IMR-90 (cell line): ENCODE measurements at regions not wholly inside any gene's neighbourhood (a gene's known extent, or its start where the extent isn't known, plus 50 kb on each side); places are given as distances from the start of the nearest gene placed in this dataset.

Experiments used
- ATAC-seq: fragments of 200-7000 bp; cut with Tn5 transposase; 2 replicates; pipeline ENCODE4 v1.9.1; 2020; ENCODE audit warnings: low read depth, mild to moderate bottlenecking, moderate library complexity
- BruUV-seq: library from RNA; stranded (reverse); fragments of 400-500 nt; replicated peaks from 2 replicates; lab custom pipeline; 2021; lab: Mats Ljungman, UMichigan
- CTCF ChIA-PET: fragments of 300-600 bp; formaldehyde crosslinking; extraction: SDS; loops from one replicate; lab custom pipeline; 2021; ENCODE audit warnings: antibody characterized with exemption; lab: Yijun Ruan, JAX
- POLR2A ChIA-PET: fragments of 300-600 bp; sonication (Branson Sonifier 250); formaldehyde crosslinking; loops from one replicate; lab custom pipeline; 2022; ENCODE audit warnings: antibody characterized with exemption; ENCODE audit not compliant: unreplicated experiment; lab: Charles Lee
- DNase-seq: peaks from one replicate; pipeline ENCODE4 v3.0.0; 2013
- H2AFZ ChIP-seq: replicated peaks from 2 replicates; pipeline ENCODE3; 2013; ENCODE audit warnings: low read length, mild to moderate bottlenecking; ENCODE audit not compliant: poor library complexity
- H2AK5ac ChIP-seq: 2 replicates; pipeline ENCODE4 v1.6.1; 2013; ENCODE audit warnings: low read depth, low read length, inconsistent platforms
- H2AK9ac ChIP-seq: replicated peaks from 2 replicates; pipeline ENCODE3; 2013; ENCODE audit warnings: mild to moderate bottlenecking, low read depth, low read length, moderate library complexity; ENCODE audit not compliant: poor library complexity
- H2BK120ac ChIP-seq: 2 replicates; pipeline ENCODE4 v1.6.1; 2013; ENCODE audit warnings: low read depth, low read length, inconsistent platforms
- H2BK15ac ChIP-seq: 3 replicates; pipeline ENCODE4 v1.6.1; 2013; ENCODE audit warnings: low read depth, low read length, inconsistent platforms
- H2BK20ac ChIP-seq: 2 replicates; pipeline ENCODE4 v1.6.1; 2013; ENCODE audit warnings: low read depth, mild to moderate bottlenecking, inconsistent platforms, low read length, moderate library complexity
- H2BK5ac ChIP-seq: 2 replicates; pipeline ENCODE4 v1.6.1; 2013; ENCODE audit warnings: mild to moderate bottlenecking, low read depth, low read length, inconsistent platforms; ENCODE audit not compliant: poor library complexity, severe bottlenecking
- H3K14ac ChIP-seq: replicated peaks from 2 replicates; pipeline ENCODE4 v1.6.1; 2013; ENCODE audit warnings: low read depth, low read length, inconsistent platforms
- H3K18ac ChIP-seq: 2 replicates; pipeline ENCODE4 v1.6.1; 2013; ENCODE audit warnings: low read depth, low read length, control low read depth
- H3K23ac ChIP-seq: 2 replicates; pipeline ENCODE4 v1.6.1; 2013; ENCODE audit warnings: low read depth, low read length, inconsistent platforms
- H3K27ac ChIP-seq: 2 replicates; pipeline ENCODE4 v1.5.1; 2013; ENCODE audit warnings: mild to moderate bottlenecking, control low read depth, low read length; ENCODE audit not compliant: insufficient read depth
- H3K27me3 ChIP-seq: 2 replicates; pipeline ENCODE4 v1.6.1; 2013; ENCODE audit warnings: low read length; ENCODE audit not compliant: control insufficient read depth, insufficient read depth
- H3K36me3 ChIP-seq: 2 replicates; pipeline ENCODE4 v1.6.1; 2013; ENCODE audit warnings: low read length, mixed read lengths; ENCODE audit not compliant: control insufficient read depth, insufficient read depth
- H3K4ac ChIP-seq: 2 replicates; pipeline ENCODE4 v1.6.1; 2013; ENCODE audit warnings: low read depth, low read length, inconsistent platforms
- H3K4me1 ChIP-seq: 2 replicates; pipeline ENCODE4 v1.6.1; 2013; ENCODE audit warnings: low read length, mixed read lengths; ENCODE audit not compliant: control insufficient read depth, insufficient read depth
- H3K4me2 ChIP-seq: 2 replicates; pipeline ENCODE4 v1.6.1; 2013; ENCODE audit warnings: low read depth, mild to moderate bottlenecking, control low read depth, low read length, moderate library complexity
- H3K4me3 ChIP-seq: 2 replicates; pipeline ENCODE4 v1.5.1; 2013; ENCODE audit warnings: low read depth, mild to moderate bottlenecking, control low read depth, low read length, moderate library complexity; ENCODE audit not compliant: insufficient read depth
- H3K56ac ChIP-seq: 2 replicates; pipeline ENCODE4 v1.6.1; 2013; ENCODE audit warnings: low read length, inconsistent platforms; ENCODE audit not compliant: insufficient read depth; ENCODE audit errors: extremely low read depth
- H3K79me1 ChIP-seq, 2 experiments: 2 replicates each; pipeline ENCODE4 v1.6.1; 2013; ENCODE audit warnings: low read length in 2 of 2, inconsistent platforms in 1 of 2, low read depth in 1 of 2
- H3K9ac ChIP-seq: 2 replicates; pipeline ENCODE4 v1.6.1; 2013; ENCODE audit warnings: low read depth, low read length, control low read depth
- H3K9me1 ChIP-seq: 2 replicates; pipeline ENCODE4 v1.6.1; 2013; ENCODE audit warnings: low read length, inconsistent platforms; ENCODE audit not compliant: insufficient read depth
- H3K9me3 ChIP-seq: 2 replicates; pipeline ENCODE4 v1.6.1; 2013; ENCODE audit warnings: low read length; ENCODE audit not compliant: control insufficient read depth, insufficient read depth
- H4K20me1 ChIP-seq: 2 replicates; pipeline ENCODE4 v1.6.1; 2013; ENCODE audit warnings: low read length, inconsistent platforms; ENCODE audit not compliant: insufficient read depth
- H4K5ac ChIP-seq: 2 replicates; pipeline ENCODE4 v1.6.1; 2013; ENCODE audit warnings: mild to moderate bottlenecking, low read depth, low read length, control low read depth
- H4K8ac ChIP-seq, 2 experiments: 2 replicates each; pipeline ENCODE4 v1.6.1; 2013; ENCODE audit warnings: low read depth in 2 of 2, low read length in 2 of 2, control low read depth in 1 of 2, inconsistent platforms in 1 of 2
- H4K91ac ChIP-seq: 2 replicates; pipeline ENCODE4 v1.6.1; 2013; ENCODE audit warnings: low read depth, low read length, inconsistent platforms; ENCODE audit not compliant: insufficient read depth
- FOS ChIP-seq: fragments of 150-350 bp; IDR thresholded peaks from 2 replicates; pipeline ENCODE4 v1.6.1; 2016; ENCODE audit warnings: low read depth, low read length
- MAFK ChIP-seq: IDR thresholded peaks from 2 replicates; pipeline ENCODE4 v1.6.1; 2012; ENCODE audit warnings: low read depth, low read length, improper control_type of control experiment
- MAZ ChIP-seq: IDR thresholded peaks from 2 replicates; pipeline ENCODE4 v1.6.1; 2012; ENCODE audit warnings: low read depth, mild to moderate bottlenecking, low read length, improper control_type of control experiment, moderate library complexity, borderline replicate concordance
- MXI1 ChIP-seq: IDR thresholded peaks from 2 replicates; pipeline ENCODE4 v1.6.1; 2012; ENCODE audit warnings: low read depth, mild to moderate bottlenecking, low read length, moderate library complexity, borderline replicate concordance
- NFE2L2 ChIP-seq: fragments of 150-350 bp; IDR thresholded peaks from 2 replicates; pipeline ENCODE4 v1.6.1; 2016; ENCODE audit warnings: low read depth, mild to moderate bottlenecking, low read length
- POLR2A ChIP-seq: IDR thresholded peaks from 2 replicates; pipeline ENCODE4 v1.6.1; 2012; ENCODE audit warnings: mild to moderate bottlenecking, low read depth, low read length
- RCOR1 ChIP-seq: IDR thresholded peaks from 2 replicates; pipeline ENCODE4 v1.6.1; 2012; ENCODE audit warnings: mild to moderate bottlenecking, low read length, improper control_type of control experiment; ENCODE audit not compliant: insufficient replicate concordance
- RFX5 ChIP-seq: IDR thresholded peaks from 2 replicates; pipeline ENCODE4 v1.8.0; 2012; ENCODE audit warnings: low read depth, mild to moderate bottlenecking, low read length, moderate library complexity
- SMC3 ChIP-seq: fragments of 150-350 bp; IDR thresholded peaks from 2 replicates; pipeline ENCODE4 v1.6.1; 2016; ENCODE audit warnings: low read depth, mild to moderate bottlenecking, antibody characterized with exemption, low read length, moderate library complexity
- USF2 ChIP-seq: fragments of 150-350 bp; IDR thresholded peaks from 2 replicates; pipeline ENCODE4 v1.6.1; 2017; ENCODE audit warnings: mild to moderate bottlenecking, antibody characterized with exemption, low read length, low read depth
- WGBS, 2 experiments: methylation state at CpG; one replicate each; pipeline versions ENCODE4 v1.1.5 to v1.1.7; 2013; ENCODE audit warnings: missing lambda C conversion rate in 2 of 2; ENCODE audit not compliant: insufficient read length in 1 of 2; ENCODE audit errors: extremely low coverage in 2 of 2; 5-methylcytosine and 5-hydroxymethylcytosine counted together
- dilution Hi-C: fragments of 300-500 bp; cut with HindIII; formaldehyde crosslinking; loops from one replicate; pipeline ENCODE4 v1.14.3; 2018; ENCODE audit warnings: low sequenced_read_pairs; ENCODE audit not compliant: unreplicated experiment
- in situ Hi-C: fragments of 300-500 bp; cut with MboI; formaldehyde crosslinking; loops from 3 replicates; pipeline ENCODE4 v1.14.3; 2019; ENCODE audit warnings: low sequenced_read_pairs, inconsistent platforms, mixed read lengths
- intact Hi-C: fragments of 100-400 bp; cut with micrococcal nuclease; formaldehyde crosslinking; loops from 2 replicates; pipeline ENCODE4 v1.10.0; 2022

DNA sequence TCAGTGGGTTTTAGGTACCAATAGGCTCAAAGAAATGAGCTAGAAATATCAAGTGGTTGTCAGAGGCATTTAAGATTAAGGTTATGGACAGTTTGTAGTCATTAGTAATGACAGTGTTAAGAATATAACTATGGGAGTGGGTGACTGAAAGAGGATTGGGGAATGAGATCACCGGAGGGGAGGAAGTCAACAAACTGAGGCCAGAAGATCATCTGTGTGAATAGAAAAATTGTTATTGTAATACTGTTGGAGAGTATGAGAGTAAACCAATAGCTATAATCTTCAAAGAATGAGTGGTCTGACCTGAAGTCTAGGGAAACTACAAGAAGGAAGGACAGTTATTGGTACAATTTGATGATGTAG is 197.1 kb downstream of the TANC2 start:
- Histone ChIP-seq H4K8ac (no peak overlapping the region), H3K4ac (no peak overlapping the region), H3K27ac (no peak overlapping the region), H3K18ac (no peak overlapping the region), H2BK5ac (no peak overlapping the region), H3K14ac (no peak overlapping the region), H2BK120ac (no peak overlapping the region), H3K56ac (no peak overlapping the region), H4K91ac (no peak overlapping the region), H2BK20ac (no peak overlapping the region), H3K9ac (no peak overlapping the region), H2AFZ (no peak overlapping the region), H3K9me3 (no peaks in the 10 kb centered on the region), H3K23ac (no peak overlapping the region), H3K79me1 (peaks cover 39 to 51% of the 10 kb centered on the region in 2 experiments), H2AK9ac (no peak overlapping the region), H2AK5ac (no peak overlapping the region), H3K4me2 (no peak overlapping the region), H3K4me3 (no peak overlapping the region), H3K4me1 (no peaks in the 10 kb centered on the region), H3K9me1 (0 out of 2 replicates have a peak, but pooled peaks cover 7% of the 10 kb centered on the region), H4K20me1 (peaks cover 4% of the 10 kb centered on the region; the same call in 1 of the 2 replicates), H4K5ac (no peak overlapping the region), H3K27me3 (no peaks in the 10 kb centered on the region), H3K36me3 (0 out of 2 replicates have a peak, but pooled peaks cover 2% of the 10 kb centered on the region), H2BK15ac (no peak overlapping the region)
- BruUV-seq: no TSS peak
- WGBS, 2 experiments: 71% methylated on average over 1 of the region's 1 CpG; no CpG with 5 or more reads in 1 of the 2 experiments
- CTCF ChIA-PET: no interaction called here
- in situ Hi-C loops: no loop called here
- TF ChIP-seq USF2 (no peak), MXI1 (no peak), SMC3 (no peak), POLR2A (no peak), FOS (no peak), RFX5 (no peak), NFE2L2 (no peak), RCOR1 (no peak), MAZ (no peak), MAFK (no peak)
- dilution Hi-C loops: no loop called here
- intact Hi-C loops: no loop called here
- POLR2A ChIA-PET: no interaction called here
- DNase-seq (no peak), ATAC-seq (no peak)
